HG02588 (cell line): ENCODE measurements at regions not wholly inside any gene's neighbourhood (a gene's known extent, or its start where the extent isn't known, plus 50 kb on each side); places are given as distances from the start of the nearest gene placed in this dataset.
A peak's percentile ranks its signal among the peaks of the same experiment; 100 is the strongest.

ENCODE experiments used
- ATAC-seq: cut with Tn5 transposase; IDR thresholded peaks from one replicate; pipeline ENCODE4 v1.9.1; 2021; ENCODE audit warnings: mild to moderate bottlenecking, moderate library complexity; ENCODE audit not compliant: unreplicated experiment

- no peak for ATAC-seq
These were observed 53.9 kb upstream of the GALNTL6 start for GRCh38 chr4:171759274-171759673.

GRCh38 chr4:171751538-171751937, 61.7 kb upstream of the GALNTL6 start:
- no peak for ATAC-seq

- ATAC-seq: no peak
These were observed 66.8 kb upstream of the GALNTL6 start for GRCh38 chr4:171746418-171746817.

- ATAC-seq: no peak
These were observed 70.8 kb upstream of the GALNTL6 start for GRCh38 chr4:171742436-171742835.

- ATAC-seq: no peak
These were observed 86.0 kb upstream of the GALNTL6 start for GRCh38 chr4:171727185-171727584.

GRCh38 chr4:171721937-171722336, 91.3 kb upstream of the GALNTL6 start:
- no peak for ATAC-seq

GRCh38 chr4:171719691-171720090, 93.5 kb upstream of the GALNTL6 start:
- no peak for ATAC-seq

- no peak for ATAC-seq
These were observed 94.5 kb upstream of the GALNTL6 start for GRCh38 chr4:171718665-171719064.

GRCh38 chr4:171718069-171718468, 95.1 kb upstream of the GALNTL6 start:
- ATAC-seq: no peak

GRCh38 chr4:171717231-171717741, 95.9 kb upstream of the GALNTL6 start:
- ATAC-seq: no peak

GRCh38 chr4:171715973-171716372, 97.2 kb upstream of the GALNTL6 start:
- no peak for ATAC-seq

- no peak for ATAC-seq
These were observed 98.3 kb upstream of the GALNTL6 start for GRCh38 chr4:171714791-171715454.

GRCh38 chr4:171710743-171711142, 102.5 kb upstream of the GALNTL6 start:
- ATAC-seq: no peak

GRCh38 chr4:171676555-171677215, 136.5 kb upstream of the GALNTL6 start:
- ATAC-seq: peak; percentile 98

- ATAC-seq: no peak
These were observed 138.4 kb upstream of the GALNTL6 start for GRCh38 chr4:171674781-171675180.

- no peak for ATAC-seq
These were observed 144.8 kb upstream of the GALNTL6 start for GRCh38 chr4:171668403-171668802.

GRCh38 chr4:171667906-171668305, 145.3 kb upstream of the GALNTL6 start:
- ATAC-seq: no peak

- no peak for ATAC-seq
These were observed 162.1 kb upstream of the GALNTL6 start for GRCh38 chr4:171651071-171651470.

GRCh38 chr4:171650543-171650942, 162.7 kb upstream of the GALNTL6 start:
- no peak for ATAC-seq

- ATAC-seq: no peak
These were observed 164.3 kb upstream of the GALNTL6 start for GRCh38 chr4:171648926-171649325.

GRCh38 chr4:171646984-171647383, 166.2 kb upstream of the GALNTL6 start:
- no peak for ATAC-seq

GRCh38 chr4:171644430-171645057, 168.7 kb upstream of the GALNTL6 start:
- peak; percentile 91 for ATAC-seq
